HG02973 (cell line): ENCODE measurements at regions not wholly inside any gene's neighbourhood (a gene's known extent, or its start where the extent isn't known, plus 50 kb on each side); places are given as distances from the start of the nearest gene placed in this dataset.
A peak's percentile ranks its signal among the peaks of the same experiment; 100 is the strongest.
"Not testable (repeated sequence)": the region's sequence is repeated elsewhere in the genome, so short reads cannot be mapped to it uniquely, and the experiment has no call there.

Experiments
- ATAC-seq: cut with Tn5 transposase; IDR thresholded peaks from one replicate; pipeline ENCODE4 v1.9.1; 2021; ENCODE audit warnings: moderate library complexity; ENCODE audit not compliant: unreplicated experiment

DNA sequence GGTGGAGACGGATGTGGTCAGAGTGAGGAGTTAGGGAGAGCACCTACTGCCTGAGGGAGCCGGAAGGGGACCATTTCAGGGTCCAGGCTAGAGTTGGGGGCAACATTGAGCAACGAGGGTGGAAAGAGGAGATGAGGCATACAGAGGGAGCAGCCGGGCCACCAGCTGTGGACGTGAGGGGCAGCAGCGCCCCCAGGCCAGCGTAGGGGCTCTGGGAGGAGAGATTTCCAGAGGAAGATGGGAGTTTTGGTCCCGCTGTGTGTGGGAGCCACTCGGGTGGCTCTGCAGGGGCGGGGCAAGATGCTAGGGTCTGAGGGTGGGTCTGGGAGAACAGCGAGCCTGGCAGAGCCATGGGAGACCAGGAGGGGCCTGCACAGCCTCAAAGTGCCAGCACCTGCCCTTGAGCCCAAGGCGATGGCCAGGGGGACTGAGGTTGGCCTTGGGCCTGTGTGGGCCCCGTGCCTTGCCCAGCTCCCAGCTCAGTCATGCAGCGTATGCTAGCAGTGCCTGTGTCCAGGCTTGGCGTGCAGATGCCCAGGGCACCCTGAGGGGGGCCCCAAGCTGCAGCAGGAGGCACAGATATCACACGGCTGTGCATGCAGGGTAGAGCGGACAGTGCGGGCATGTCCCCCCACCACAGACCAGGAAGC, 80.5 kb upstream of the PPP1R26 start:
- no peak for ATAC-seq

DNA sequence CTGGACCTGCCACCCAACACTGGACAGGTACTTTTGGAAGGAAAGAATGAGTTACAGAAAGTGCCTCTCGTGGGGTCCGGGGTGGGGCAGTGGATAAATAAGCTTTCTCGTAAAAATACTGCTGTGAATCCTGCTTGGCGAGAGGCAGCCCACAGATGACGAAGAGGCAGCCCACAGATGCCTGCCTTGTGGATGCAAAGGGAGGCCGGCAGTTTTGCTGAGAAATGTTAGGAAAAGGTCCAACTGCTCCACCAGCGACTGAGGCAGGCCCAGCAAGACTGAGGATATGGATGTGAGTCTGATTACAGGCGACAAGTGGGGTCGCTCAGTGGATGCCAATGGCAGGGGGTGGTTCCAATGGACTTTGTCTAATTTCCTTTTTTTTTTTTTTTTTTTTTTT, 79.1 kb upstream of the PPP1R26 start:
- ATAC-seq: no peak

DNA sequence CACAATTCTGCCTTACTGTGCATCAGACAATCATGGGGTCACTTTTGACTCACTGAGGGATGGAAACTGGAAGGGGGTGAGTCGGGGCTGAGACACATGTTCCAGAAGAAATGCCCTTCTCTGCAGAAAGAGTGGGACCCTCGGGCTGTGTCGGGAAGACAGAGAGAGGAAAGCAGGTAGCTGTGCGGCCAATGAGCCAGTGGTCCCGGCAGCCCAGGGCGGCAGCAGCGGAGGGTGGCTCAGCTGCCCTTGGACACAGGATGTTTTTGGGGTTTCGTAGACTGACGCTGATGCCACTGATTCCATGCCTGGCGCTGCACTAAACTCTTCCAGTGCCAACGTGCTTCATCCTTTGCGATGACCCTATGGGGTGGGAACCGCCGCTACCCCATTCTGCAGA, 78.4 kb upstream of the PPP1R26 start:
- no peak for ATAC-seq

GRCh38 chr9:135402048-135402738, 77.4 kb upstream of the PPP1R26 start:
- ATAC-seq: no peak

GRCh38 chr9:135402739-135403695, 76.6 kb upstream of the PPP1R26 start:
- no peak for ATAC-seq

DNA sequence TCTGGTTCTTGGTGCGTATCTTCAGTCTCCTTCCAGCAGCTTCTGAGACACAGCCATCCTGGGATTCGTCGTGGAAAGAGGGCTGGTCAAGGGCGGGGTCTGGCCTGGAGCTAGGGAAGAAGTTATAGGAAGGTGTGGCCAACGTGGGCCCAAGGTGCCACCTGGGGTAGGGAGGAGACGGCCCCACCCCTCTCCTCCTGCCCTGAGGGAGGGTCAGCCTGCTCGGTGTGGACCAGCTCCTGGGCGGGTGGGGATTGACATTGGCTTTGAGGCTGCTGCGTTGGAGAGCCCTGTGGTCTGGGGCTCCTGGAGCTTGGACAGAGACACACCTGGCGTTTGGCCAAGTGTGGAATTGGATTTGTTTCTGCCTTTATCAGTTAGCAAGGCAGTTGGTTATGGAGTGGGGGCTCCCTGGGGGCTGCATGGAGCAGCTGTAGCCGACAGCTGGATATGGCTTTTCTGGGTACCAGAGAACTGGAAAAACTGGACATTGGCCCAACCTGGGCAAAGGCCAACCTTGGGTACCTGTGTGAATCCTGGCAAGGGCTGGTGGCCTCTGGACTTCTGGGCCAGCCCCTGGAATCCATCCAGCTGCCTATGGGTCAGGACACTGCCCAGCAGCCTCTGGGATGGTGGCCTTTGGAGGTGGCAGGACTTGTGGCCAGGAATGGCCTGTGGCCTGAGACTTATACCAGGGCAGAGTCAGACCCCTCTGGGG, 75.7 kb upstream of the PPP1R26 start:
- ATAC-seq: no peak

GRCh38 chr9:135404451-135405144, 75.0 kb upstream of the PPP1R26 start:
- ATAC-seq: no peak

- ATAC-seq: not testable (repeated sequence)
These were observed 74.5 kb upstream of the PPP1R26 start for GRCh38 chr9:135405145-135405464.

DNA sequence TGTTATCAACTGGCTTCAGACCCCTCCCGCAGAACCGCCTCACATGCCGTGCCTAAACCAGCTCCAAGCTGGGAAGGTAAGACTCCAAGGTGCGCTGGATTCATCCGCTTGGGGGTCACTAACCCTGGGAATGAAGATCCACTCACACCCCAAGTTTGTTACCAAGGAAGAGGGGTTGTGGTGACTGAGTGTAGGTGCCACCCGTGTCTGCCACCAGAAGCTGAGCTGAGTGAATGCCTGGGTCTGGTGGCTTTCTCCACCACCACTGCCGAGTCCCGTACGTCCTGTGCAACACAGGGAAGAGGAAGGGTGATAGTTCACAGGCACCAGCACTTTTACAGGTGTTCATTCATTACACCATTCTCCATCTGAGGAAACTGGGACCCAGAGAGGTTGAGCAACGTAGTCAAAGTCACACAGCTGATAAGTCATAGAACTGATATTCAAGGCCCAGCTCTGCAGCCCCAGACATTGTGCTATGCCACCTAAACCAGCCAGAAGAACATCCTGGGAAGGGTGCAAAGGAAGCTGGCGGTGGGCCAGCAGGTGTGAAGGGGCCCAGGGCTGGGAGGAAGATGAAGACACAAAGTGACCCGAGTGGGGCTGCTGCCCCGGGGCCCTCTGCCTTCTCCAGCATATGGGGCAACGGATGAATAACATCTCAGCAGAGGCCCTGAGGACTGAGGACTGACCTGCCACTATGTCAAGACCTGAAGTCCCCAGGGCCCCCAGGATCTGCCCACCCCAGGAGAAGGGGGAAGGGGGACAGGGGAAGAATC, 70.9 kb upstream of the PPP1R26 start:
- no peak for ATAC-seq

DNA sequence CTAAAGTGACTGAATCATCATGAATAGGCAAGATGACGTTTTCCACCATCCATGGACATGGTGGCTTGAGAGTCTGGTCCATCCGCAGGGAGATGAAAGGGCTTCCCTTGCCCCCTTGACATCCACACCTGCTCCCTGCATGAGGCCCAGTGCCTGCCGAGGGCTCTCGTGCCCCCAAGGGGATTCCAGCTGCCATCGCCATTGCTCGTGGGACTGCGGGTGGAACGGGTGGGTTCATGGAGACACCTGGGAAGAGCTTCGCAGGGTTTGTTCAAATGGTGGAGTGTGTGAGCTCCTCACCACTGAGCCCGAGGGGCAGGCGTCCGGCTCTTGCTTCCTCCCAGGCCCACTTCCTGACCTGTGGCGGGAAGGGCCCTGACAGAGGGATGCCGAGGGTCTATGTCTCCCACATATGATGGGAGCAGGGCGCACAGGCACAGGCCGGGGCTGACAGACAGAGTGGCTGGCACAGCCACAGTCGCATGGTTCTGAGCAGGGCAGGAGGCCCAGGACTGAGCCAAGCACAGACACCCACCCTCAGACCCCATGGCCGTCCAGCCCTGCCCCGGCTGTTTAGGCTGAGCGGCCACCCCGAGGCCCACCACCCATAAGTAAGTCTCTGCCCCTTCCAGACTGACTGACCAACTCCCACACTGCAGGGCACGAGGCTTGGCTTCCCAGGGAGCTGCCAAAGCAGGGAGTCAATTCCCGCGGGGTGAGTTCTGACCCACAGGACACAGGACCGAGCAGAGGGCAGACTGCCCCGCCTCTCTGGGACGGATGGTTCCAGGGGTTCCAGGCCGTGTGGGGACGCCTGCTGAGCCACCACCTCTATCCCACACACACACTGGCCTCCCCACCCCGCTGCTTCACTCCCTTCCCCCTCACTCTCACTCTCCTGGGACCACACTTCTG, 70.0 kb upstream of the PPP1R26 start:
- ATAC-seq: no peak

DNA sequence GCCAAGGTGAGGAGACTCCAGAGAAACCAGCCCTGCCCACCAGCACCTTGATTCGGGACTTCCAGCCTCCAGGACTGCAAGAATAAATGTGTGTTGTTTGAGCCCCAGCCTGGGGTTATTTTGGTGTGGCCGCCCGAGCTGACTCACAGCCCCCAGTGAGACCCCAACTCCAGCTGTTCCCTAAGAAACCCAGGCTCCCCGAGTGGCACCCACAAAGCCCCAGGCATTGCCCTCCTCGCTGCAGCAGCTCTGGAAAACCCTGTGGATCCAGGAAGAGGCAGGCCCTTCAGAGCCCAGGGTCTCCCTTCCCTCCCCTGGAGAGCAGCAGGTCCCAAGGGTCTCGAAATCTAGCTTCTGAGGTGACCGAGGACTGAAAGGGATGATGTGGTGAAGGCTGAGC, 69.2 kb upstream of the PPP1R26 start:
- no peak for ATAC-seq

- no peak for ATAC-seq
These were observed 68.6 kb upstream of the PPP1R26 start for GRCh38 chr9:135410831-135411473.

- ATAC-seq: not testable (repeated sequence)
These were observed 68.0 kb upstream of the PPP1R26 start for GRCh38 chr9:135411605-135412004.

DNA sequence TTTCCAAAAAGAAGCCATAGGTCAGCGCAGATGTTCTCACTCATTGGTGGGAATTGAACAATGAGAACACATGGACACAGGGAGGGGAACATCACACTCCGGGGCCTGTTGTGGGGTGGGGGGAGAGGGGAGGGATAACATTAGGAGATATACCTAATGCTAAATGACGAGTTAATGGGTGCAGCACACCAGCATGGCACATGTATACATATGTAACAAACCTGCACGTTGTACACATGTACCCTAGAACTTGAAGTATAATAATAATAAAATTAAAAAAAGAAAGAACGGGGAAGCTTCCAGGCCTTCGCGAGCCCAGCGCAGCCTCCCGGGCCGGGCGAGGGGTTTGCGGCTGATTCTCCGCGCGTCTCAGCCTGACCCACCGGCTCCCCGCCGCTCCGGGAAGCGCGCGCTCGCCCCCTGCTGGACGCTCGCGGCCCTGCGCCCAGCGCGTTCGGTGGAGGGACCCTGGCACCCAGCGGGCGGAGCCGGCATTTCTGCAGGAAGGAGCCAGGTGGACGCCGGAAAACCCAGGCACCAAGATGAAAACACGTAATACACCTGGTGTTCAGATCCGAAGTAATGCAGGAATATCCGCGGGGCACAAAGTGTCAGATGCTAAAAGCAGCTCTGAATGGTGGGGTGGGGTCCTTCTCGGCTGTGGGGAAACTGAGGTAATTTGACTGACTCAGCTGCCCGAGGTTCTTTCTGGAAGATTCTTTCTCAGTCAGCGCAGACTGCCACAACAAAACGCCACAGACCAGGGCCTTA, 67.1 kb upstream of the PPP1R26 start:
- peak; percentile 62 for ATAC-seq

GRCh38 chr9:135413086-135413375, 66.6 kb upstream of the PPP1R26 start:
- no peak for ATAC-seq

- ATAC-seq: no peak
These were observed 66.1 kb upstream of the PPP1R26 start for GRCh38 chr9:135413461-135413860.

- no peak for ATAC-seq
These were observed 65.3 kb upstream of the PPP1R26 start for GRCh38 chr9:135414293-135414692.

DNA sequence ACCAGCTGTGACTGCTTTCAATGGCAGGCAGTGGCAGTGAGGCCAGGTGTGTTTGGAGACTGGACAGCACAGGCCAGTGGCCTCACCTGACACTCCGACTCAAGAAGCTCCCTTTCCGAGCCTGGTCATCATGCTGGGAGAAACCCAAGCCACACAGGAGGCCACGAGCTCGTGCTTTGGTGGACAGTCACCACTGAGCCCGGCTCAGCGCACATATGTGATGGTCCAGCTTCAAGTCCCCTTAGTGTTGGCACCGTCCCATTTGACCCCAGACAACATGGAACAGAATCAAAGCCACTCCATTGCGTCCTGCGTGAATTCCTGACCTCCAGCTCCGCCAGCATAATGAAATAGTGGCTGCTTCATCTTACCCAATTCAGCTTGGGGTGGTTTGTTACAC, 64.0 kb upstream of the PPP1R26 start:
- no peak for ATAC-seq
